ENCODE measurements at regions not wholly inside any gene's neighbourhood (a gene's known extent, or its start where the extent isn't known, plus 50 kb on each side); places are given as distances from the start of the nearest gene placed in this dataset.

GRCh38 chr9:80400624-80401230 is 829.0 kb downstream of the TLE4 start:
- TF ChIP-seq, protein P1, sequence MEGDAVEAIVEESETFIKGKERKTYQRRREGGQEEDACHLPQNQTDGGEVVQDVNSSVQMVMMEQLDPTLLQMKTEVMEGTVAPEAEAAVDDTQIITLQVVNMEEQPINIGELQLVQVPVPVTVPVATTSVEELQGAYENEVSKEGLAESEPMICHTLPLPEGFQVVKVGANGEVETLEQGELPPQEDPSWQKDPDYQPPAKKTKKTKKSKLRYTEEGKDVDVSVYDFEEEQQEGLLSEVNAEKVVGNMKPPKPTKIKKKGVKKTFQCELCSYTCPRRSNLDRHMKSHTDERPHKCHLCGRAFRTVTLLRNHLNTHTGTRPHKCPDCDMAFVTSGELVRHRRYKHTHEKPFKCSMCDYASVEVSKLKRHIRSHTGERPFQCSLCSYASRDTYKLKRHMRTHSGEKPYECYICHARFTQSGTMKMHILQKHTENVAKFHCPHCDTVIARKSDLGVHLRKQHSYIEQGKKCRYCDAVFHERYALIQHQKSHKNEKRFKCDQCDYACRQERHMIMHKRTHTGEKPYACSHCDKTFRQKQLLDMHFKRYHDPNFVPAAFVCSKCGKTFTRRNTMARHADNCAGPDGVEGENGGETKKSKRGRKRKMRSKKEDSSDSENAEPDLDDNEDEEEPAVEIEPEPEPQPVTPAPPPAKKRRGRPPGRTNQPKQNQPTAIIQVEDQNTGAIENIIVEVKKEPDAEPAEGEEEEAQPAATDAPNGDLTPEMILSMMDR (IDR thresholded peaks at IDR 0.05), result no peak
- TF ChIP-seq POLR2A (IDR thresholded peaks at IDR 0.05), result no peak
